ENCODE measurements at regions not wholly inside any gene's neighbourhood (a gene's known extent, or its start where the extent isn't known, plus 50 kb on each side); places are given as distances from the start of the nearest gene placed in this dataset.
"Not testable (repeated sequence)": the region's sequence is repeated elsewhere in the genome, so short reads cannot be mapped to it uniquely, and the experiment has no call there.

DNA sequence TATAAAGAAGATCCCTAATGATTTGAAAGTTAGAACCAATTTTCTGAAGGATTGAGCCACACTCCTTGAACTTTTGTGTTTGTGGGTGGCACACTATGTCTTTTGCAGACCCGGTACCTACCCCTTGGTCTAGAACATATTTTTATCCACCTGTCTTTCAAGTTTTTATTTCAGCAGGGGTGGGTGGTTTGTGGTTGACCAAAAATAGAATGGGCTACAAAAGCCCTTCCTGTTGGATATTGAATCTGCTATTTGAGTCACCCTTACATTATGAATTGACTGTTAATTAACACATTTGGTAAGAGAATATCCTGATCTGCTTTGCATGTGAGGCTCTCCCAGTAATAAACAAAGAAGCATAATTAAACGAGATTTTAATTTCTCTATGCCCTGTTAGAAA, 401.2 kb downstream of the POTEH start:
- TF ChIP-seq, protein P1, sequence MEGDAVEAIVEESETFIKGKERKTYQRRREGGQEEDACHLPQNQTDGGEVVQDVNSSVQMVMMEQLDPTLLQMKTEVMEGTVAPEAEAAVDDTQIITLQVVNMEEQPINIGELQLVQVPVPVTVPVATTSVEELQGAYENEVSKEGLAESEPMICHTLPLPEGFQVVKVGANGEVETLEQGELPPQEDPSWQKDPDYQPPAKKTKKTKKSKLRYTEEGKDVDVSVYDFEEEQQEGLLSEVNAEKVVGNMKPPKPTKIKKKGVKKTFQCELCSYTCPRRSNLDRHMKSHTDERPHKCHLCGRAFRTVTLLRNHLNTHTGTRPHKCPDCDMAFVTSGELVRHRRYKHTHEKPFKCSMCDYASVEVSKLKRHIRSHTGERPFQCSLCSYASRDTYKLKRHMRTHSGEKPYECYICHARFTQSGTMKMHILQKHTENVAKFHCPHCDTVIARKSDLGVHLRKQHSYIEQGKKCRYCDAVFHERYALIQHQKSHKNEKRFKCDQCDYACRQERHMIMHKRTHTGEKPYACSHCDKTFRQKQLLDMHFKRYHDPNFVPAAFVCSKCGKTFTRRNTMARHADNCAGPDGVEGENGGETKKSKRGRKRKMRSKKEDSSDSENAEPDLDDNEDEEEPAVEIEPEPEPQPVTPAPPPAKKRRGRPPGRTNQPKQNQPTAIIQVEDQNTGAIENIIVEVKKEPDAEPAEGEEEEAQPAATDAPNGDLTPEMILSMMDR (IDR thresholded peaks at IDR 0.05), result not testable (repeated sequence)
- not testable (repeated sequence) for TF ChIP-seq POLR2A (IDR thresholded peaks at IDR 0.05)
